OCI-LY1 (cell line): ENCODE measurements at regions not wholly inside any gene's neighbourhood (a gene's known extent, or its start where the extent isn't known, plus 50 kb on each side); places are given as distances from the start of the nearest gene placed in this dataset.

Source experiments
- EZH2 ChIP-seq: fragments of 200-600 bp; sonication (generic), shearing (Covaris generic); IDR thresholded peaks from 2 replicates; pipeline ENCODE4 v1.8.0; 2017; ENCODE audit warnings: borderline replicate concordance, mixed run types, mild to moderate bottlenecking, antibody characterized with exemption, low read length, moderate library complexity, mixed read lengths
- TF ChIP-seq, protein P1 (sequence below): fragments of 200-600 bp; sonication (generic), shearing (Covaris generic); IDR thresholded peaks from 2 replicates; pipeline ENCODE4 v1.5.1; 2017; ENCODE audit warnings: mild to moderate bottlenecking, antibody characterized with exemption, low read length, moderate library complexity, mixed read lengths

GRCh38 chr10:16156681-16157080 is 280.1 kb upstream of the PTER start:
- TF ChIP-seq EZH2, result no peak
- TF ChIP-seq, protein P1, sequence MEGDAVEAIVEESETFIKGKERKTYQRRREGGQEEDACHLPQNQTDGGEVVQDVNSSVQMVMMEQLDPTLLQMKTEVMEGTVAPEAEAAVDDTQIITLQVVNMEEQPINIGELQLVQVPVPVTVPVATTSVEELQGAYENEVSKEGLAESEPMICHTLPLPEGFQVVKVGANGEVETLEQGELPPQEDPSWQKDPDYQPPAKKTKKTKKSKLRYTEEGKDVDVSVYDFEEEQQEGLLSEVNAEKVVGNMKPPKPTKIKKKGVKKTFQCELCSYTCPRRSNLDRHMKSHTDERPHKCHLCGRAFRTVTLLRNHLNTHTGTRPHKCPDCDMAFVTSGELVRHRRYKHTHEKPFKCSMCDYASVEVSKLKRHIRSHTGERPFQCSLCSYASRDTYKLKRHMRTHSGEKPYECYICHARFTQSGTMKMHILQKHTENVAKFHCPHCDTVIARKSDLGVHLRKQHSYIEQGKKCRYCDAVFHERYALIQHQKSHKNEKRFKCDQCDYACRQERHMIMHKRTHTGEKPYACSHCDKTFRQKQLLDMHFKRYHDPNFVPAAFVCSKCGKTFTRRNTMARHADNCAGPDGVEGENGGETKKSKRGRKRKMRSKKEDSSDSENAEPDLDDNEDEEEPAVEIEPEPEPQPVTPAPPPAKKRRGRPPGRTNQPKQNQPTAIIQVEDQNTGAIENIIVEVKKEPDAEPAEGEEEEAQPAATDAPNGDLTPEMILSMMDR, result no peak
